ENCODE measurements at regions not wholly inside any gene's neighbourhood (a gene's known extent, or its start where the extent isn't known, plus 50 kb on each side); places are given as distances from the start of the nearest gene placed in this dataset.
A peak's percentile ranks its signal among the peaks of the same experiment; 100 is the strongest.
"Not testable (repeated sequence)": the region's sequence is repeated elsewhere in the genome, so short reads cannot be mapped to it uniquely, and the experiment has no call there.

DNA sequence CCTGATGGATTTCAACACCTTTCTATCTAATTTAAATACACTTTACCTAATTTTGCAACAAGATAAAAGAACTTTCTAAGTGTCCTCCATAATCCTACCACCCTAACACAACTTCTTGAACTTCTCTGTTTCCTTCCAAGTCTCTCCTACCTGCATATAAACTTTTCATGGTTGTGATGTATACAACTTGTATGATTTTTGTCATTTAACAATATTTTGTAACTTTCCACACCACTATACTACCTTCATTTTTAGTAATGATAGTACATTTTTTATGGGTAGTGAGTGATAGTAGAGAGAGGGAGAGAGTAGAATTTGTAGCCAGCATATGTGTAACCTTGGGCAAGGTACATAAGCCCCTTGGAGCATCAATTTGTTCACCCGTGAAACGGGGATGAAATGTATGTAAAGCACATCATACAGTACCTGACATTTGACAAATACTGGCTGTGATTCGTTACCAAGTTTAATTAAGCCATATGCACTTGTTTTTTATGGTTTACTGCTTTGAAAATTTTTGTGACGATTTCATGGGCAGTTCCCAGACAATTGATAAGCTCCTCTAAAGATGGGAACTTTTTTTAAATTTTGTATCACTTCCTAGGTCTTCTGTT, 177.8 kb upstream of the SLC38A2 start:
- H3K4me1 ChIP-seq (ENCODE audit: control insufficient read depth, insufficient read depth, low read length) = peaks cover 16% of the 10 kb centered on the region
- no peaks in the 10 kb centered on the region for H3K9me3 ChIP-seq (replicated peaks; ENCODE audit: control insufficient read depth, low read depth, low read length)
- no peaks in the 10 kb centered on the region for H3K27me3 ChIP-seq (ENCODE audit: control insufficient read depth, insufficient read depth, low read length)
- 92% methylated on average over 2 of the region's 4 CpGs for WGBS (ENCODE audit: insufficient coverage)
- H3K27ac ChIP-seq (ENCODE audit: low read length) = no peak overlapping the region
- no peaks in the 10 kb centered on the region for H3K36me3 ChIP-seq (ENCODE audit: control insufficient read depth, insufficient read depth, low read length)
- no peak for DNase-seq
- no peak overlapping the region for H3K4me3 ChIP-seq (ENCODE audit: low read length)

DNA sequence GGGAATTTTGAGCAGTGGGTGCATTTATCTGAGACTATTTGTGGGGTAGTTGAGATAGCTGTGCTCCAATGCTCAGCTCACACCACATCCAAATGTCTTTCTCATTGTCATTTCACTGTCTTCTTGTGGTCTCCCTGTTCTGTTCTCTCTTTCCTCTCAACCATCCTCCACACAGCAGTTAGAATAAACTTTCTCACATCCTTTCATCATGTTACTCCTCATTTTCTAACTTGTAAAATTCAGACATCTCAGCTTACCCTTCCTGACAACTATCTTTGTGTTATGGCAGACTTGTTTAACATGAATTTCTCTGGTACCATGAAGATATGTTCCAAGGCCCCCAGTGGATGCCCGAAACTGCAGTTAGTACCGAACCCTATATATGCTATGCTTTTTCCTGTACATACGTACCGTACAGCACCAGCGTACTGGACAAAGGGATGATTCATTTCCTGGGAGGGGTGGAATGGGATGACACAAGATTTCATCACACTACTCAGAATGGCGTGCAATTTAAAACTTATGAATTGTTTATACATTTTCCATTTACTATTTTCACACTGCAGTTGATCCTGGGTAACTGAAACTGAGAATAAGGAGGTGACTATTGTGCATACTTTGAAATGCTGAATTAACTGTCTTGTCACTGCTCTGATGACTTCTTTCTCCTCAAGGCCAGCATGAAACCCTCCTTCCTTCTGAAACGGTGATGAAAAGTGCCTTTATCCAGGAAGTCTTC, 177.1 kb upstream of the SLC38A2 start:
- H3K27ac ChIP-seq (ENCODE audit: low read length) = peak overlapping the region; percentile 67

DNA sequence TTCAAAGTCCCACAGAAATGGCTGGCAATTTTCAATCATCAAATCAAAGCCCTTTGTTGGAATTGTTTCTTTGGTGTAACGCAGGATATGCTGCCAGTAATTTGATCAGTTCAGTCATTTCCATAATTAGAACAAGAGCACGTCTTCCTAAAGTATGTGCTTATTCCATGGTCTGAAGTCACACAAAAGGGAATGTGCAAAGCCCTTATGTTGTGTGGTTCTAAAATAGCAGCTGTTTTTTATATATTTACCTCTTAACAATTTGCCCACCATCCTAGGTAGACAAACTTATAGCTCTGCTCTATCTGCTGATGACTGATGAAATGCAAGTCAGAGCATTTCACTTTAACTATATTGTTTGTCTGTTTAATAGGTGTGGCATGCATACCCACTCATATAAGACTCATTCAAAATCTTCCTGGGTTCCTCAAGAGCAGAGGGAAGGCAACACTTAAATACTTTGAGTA, 176.1 kb upstream of the SLC38A2 start:
- WGBS (ENCODE audit: insufficient coverage) = no CpG with 5 or more reads among the region's 2 CpGs
- peak; percentile 63 for DNase-seq
- Histone ChIP-seq H3K4me1 (ENCODE audit: control insufficient read depth, insufficient read depth, low read length) (peaks cover 11% of the 10 kb centered on the region), H3K9me3 (replicated peaks; ENCODE audit: control insufficient read depth, low read depth, low read length) (no peaks in the 10 kb centered on the region), H3K36me3 (ENCODE audit: control insufficient read depth, insufficient read depth, low read length) (no peaks in the 10 kb centered on the region), H3K27ac (ENCODE audit: low read length) (peak overlapping the region; percentile 81), H3K4me3 (ENCODE audit: low read length) (no peak overlapping the region), H3K27me3 (ENCODE audit: control insufficient read depth, insufficient read depth, low read length) (no peaks in the 10 kb centered on the region)

More for the DNA sequence above, 177.1 kb upstream of the SLC38A2 start:
- H3K4me1 ChIP-seq (ENCODE audit: control insufficient read depth, insufficient read depth, low read length) = peaks cover 11% of the 10 kb centered on the region
- 70% methylated on average over 1 of the region's 7 CpGs for WGBS (ENCODE audit: insufficient coverage)
- no peak overlapping the region for H3K4me3 ChIP-seq (ENCODE audit: low read length)
- no peaks in the 10 kb centered on the region for H3K36me3 ChIP-seq (ENCODE audit: control insufficient read depth, insufficient read depth, low read length)
- no peaks in the 10 kb centered on the region for H3K27me3 ChIP-seq (ENCODE audit: control insufficient read depth, insufficient read depth, low read length)
- no peaks in the 10 kb centered on the region for H3K9me3 ChIP-seq (replicated peaks; ENCODE audit: control insufficient read depth, low read depth, low read length)
- DNase-seq = no peak

DNA sequence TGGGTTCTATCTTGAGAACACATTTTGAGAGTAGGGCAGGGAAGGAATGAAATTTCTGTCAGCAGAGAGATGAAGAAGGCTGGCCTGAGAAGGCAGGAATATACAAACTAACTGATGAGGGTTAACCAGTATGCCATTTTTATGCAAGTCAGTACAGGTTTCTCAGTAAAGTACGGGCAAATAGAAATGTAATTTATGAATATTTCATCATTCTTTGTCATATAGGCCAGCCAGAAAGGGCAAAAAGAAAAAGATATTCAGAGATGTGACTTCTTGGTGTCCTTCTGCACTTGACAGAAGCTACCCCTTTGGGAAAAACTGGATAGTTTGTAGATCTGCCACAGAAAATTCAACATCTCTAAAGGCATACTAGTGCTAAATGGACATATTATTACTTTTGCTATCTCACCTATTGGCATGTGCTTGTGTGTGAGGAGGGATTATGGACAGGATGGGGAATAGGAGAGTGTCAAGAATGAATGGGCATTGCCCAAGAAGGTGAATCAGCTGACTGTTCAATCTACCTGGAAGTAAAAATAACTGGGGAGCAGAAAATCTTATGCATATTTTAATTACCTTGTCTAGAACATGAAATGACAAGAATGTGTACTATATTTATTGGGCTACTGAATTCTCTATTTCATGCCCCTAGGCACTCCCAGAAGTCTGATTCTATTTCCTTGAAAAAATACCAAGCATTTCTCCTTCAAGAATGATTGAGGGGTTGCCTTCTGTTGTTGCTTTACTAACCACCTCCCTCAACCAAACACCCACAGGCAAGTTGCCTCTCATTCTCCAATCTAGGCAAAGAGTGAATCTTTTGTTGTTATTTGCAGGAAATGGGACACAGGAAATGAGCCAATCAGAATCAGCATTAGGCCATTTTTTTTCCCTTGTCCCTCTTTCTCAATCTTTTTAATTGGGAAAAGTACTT, 175.1 kb upstream of the SLC38A2 start:
- Histone ChIP-seq H3K27me3 (ENCODE audit: control insufficient read depth, insufficient read depth, low read length) (no peaks in the 10 kb centered on the region), H3K4me1 (ENCODE audit: control insufficient read depth, insufficient read depth, low read length) (peaks cover 9% of the 10 kb centered on the region), H3K27ac (ENCODE audit: low read length) (peak overlapping the region; percentile 81), H3K9me3 (replicated peaks; ENCODE audit: control insufficient read depth, low read depth, low read length) (no peaks in the 10 kb centered on the region), H3K36me3 (ENCODE audit: control insufficient read depth, insufficient read depth, low read length) (no peaks in the 10 kb centered on the region), H3K4me3 (ENCODE audit: low read length) (no peak overlapping the region)
- DNase-seq = no peak
- no CpG with 5 or more reads among the region's 1 CpG for WGBS (ENCODE audit: insufficient coverage)

DNA sequence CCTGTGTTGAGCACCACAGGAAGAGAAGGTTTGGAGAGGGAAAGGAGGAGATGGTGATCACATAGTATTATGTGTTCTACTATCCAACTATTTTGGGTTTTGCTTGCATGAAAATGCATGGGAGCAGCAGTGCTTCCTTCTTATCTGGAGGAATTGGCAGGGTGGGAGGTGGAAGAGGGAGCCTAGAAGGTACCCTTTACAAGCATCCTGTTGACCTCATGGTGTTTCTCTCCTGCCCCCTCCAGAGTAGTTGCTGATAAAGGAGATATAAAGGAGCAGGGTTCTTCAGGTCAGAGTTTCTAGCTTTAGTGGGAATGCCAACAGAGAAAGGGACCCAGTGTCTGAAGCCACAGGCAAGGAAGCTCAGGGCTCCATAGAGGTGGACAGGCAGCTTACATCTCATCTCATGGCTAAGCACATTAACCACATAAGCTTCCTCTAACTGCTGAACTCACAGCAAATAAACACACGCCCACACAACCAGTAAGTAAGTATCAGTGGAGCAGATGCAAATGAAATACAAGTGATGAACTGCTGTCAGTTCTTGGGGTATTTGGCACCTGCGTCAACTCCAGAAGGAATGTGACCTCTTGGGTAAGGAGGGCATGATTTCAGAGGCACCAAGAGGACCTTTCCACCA, 174.2 kb upstream of the SLC38A2 start:
- peak overlapping the region; percentile 58 for H3K27ac ChIP-seq (ENCODE audit: low read length)

DNA sequence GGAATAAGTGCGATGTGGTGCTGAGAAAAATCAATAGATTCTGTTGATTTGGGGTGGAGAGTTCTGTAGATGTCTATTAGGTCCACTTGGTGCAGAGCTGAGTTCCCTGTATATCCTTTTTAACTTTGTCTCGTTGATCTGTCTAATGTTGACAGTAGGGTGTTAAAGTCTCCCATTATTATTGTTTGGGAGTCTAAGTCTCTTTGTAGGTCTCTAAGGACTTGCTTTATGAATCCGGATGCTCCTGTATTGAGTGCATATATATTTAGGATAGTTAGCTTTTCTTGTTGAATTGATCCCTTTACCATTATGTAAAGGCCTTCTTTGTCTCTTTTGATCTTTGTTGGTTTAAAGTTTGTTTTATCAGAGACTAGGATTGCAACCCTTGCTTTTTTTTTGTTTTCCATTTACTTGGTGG, 170.8 kb upstream of the SLC38A2 start:
- WGBS (ENCODE audit: insufficient coverage) = 88% methylated on average over 1 of the region's 3 CpGs
- not testable (repeated sequence) for H3K9me3 ChIP-seq (replicated peaks; ENCODE audit: control insufficient read depth, low read depth, low read length); H3K27me3 ChIP-seq (ENCODE audit: control insufficient read depth, insufficient read depth, low read length); H3K36me3 ChIP-seq (ENCODE audit: control insufficient read depth, insufficient read depth, low read length); H3K27ac ChIP-seq (ENCODE audit: low read length); H3K4me3 ChIP-seq (ENCODE audit: low read length); DNase-seq
- H3K4me1 ChIP-seq (ENCODE audit: control insufficient read depth, insufficient read depth, low read length) = peaks cover 12% of the 10 kb centered on the region

More for the DNA sequence above, 174.2 kb upstream of the SLC38A2 start:
- WGBS (ENCODE audit: insufficient coverage) = no CpG with 5 or more reads among the region's 2 CpGs
- no peaks in the 10 kb centered on the region for H3K27me3 ChIP-seq (ENCODE audit: control insufficient read depth, insufficient read depth, low read length)
- peaks cover 9% of the 10 kb centered on the region for H3K4me1 ChIP-seq (ENCODE audit: control insufficient read depth, insufficient read depth, low read length)
- DNase-seq = no peak
- H3K9me3 ChIP-seq (replicated peaks; ENCODE audit: control insufficient read depth, low read depth, low read length) = no peaks in the 10 kb centered on the region
- H3K4me3 ChIP-seq (ENCODE audit: low read length) = no peak overlapping the region
- H3K36me3 ChIP-seq (ENCODE audit: control insufficient read depth, insufficient read depth, low read length) = no peaks in the 10 kb centered on the region

DNA sequence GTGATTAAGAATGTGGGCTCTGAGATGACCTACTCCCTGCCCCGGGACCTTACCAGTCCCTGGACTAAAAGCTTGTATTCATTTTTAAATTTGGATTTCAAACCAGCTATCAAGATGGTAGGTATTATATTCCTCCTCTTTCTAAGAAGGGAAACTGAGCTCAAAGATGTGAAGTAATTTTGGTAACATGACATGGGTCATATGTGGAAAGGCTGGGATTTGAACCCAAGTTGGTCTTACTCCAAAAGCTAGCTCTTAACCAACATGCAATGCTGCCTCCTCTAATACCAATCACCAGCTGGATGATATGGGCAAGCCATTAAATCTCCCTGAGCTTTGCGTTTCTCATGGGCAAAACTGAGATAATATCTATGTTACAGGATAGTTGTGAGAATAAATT, 166.4 kb upstream of the SLC38A2 start:
- no peak for DNase-seq
- no peaks in the 10 kb centered on the region for H3K27me3 ChIP-seq (ENCODE audit: control insufficient read depth, insufficient read depth, low read length)
- no CpG with 5 or more reads among the region's 2 CpGs for WGBS (ENCODE audit: insufficient coverage)
- no peaks in the 10 kb centered on the region for H3K36me3 ChIP-seq (ENCODE audit: control insufficient read depth, insufficient read depth, low read length)
- H3K9me3 ChIP-seq (replicated peaks; ENCODE audit: control insufficient read depth, low read depth, low read length) = no peaks in the 10 kb centered on the region
- H3K4me1 ChIP-seq (ENCODE audit: control insufficient read depth, insufficient read depth, low read length) = peaks cover 15% of the 10 kb centered on the region
- H3K4me3 ChIP-seq (ENCODE audit: low read length) = no peak overlapping the region
- H3K27ac ChIP-seq (ENCODE audit: low read length) = peak overlapping the region; percentile 9

DNA sequence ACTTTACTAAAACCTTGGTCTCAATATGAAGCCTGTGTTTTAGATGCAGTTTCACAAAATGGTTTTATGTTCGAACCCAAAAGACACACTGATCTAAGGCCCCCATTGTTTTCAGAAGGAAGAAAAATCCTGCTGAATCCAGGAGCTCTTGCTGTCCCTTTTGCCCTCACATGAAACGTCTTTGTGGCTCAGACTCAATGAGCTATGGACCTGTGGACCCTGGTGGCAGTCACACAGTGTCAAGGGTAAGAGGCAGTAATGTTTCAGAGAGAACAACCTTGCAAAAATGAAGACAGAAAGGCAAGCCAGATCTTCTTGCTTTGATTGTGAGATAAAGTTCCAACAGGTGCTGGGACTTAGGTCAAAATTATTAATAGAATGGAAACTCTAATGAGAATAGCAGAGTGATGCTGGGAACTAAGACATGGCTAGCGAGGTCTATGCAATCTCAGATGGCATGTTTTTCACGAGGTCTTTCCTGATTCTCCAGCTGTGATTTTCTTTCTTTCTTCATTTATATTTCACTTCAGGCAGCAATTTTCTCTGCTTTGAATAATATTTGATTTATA, 164.9 kb upstream of the SLC38A2 start:
- peak; percentile 55 for DNase-seq
- Histone ChIP-seq H3K36me3 (ENCODE audit: control insufficient read depth, insufficient read depth, low read length) (no peaks in the 10 kb centered on the region), H3K4me3 (ENCODE audit: low read length) (no peak overlapping the region), H3K9me3 (replicated peaks; ENCODE audit: control insufficient read depth, low read depth, low read length) (no peaks in the 10 kb centered on the region), H3K27me3 (ENCODE audit: control insufficient read depth, insufficient read depth, low read length) (no peaks in the 10 kb centered on the region), H3K4me1 (ENCODE audit: control insufficient read depth, insufficient read depth, low read length) (peaks cover 15% of the 10 kb centered on the region), H3K27ac (ENCODE audit: low read length) (peak overlapping the region; percentile 76)
- 67% methylated on average over 2 of the region's 4 CpGs for WGBS (ENCODE audit: insufficient coverage)

DNA sequence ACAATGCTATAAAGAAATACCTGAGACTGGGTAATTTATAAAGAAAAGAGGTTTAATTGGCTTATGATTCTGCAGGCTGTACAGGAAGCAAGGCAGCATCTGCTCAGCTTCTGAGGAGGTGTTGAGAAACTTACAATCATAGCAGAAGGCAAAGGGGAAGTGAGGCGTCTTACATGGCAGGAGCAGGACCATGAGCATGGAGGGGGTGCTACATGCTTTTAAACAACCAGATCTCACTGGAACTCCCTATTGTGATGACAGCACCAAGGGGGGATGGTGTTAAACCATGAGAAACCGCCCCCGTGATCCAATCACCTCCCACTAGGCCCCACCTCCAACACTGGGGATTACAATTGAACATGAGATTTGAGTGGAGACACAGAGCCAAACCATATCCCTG, 163.7 kb upstream of the SLC38A2 start:
- H3K4me1 ChIP-seq (ENCODE audit: control insufficient read depth, insufficient read depth, low read length) = peaks cover 15% of the 10 kb centered on the region
- no CpG with 5 or more reads among the region's 3 CpGs for WGBS (ENCODE audit: insufficient coverage)
- DNase-seq = not testable (repeated sequence)

More for the DNA sequence above, 163.7 kb upstream of the SLC38A2 start:
- H3K36me3 ChIP-seq (ENCODE audit: control insufficient read depth, insufficient read depth, low read length); H3K27me3 ChIP-seq (ENCODE audit: control insufficient read depth, insufficient read depth, low read length); H3K4me3 ChIP-seq (ENCODE audit: low read length); H3K9me3 ChIP-seq (replicated peaks; ENCODE audit: control insufficient read depth, low read depth, low read length): not testable (repeated sequence)
- H3K27ac ChIP-seq (ENCODE audit: low read length) = peak overlapping the region; percentile 31
